Breast epithelium (tissue), 4 donors: ENCODE measurements at regions not wholly inside any gene's neighbourhood (a gene's known extent, or its start where the extent isn't known, plus 50 kb on each side); places are given as distances from the start of the nearest gene placed in this dataset.

Experiments used
- DNase-seq, 2 donors: peaks; one replicate each; pipeline ENCODE4 v3.0.0-alpha.2; 2019; ENCODE audit warnings: low spot score in 2 of 2
- H3K27ac ChIP-seq, 2 donors: fragments of 200-600 bp; sonication (generic) in 1 of 2; one replicate each; pipeline ENCODE4 v1.5.1; 2016 to 2019; ENCODE audit warnings: mild to moderate bottlenecking in 1 of 2
- H3K27me3 ChIP-seq, 2 donors: fragments of 200-600 bp; sonication (generic) in 1 of 2; one replicate each; pipeline versions ENCODE4 v1.5.1 to v1.6.0; 2017 to 2019; ENCODE audit warnings: control low read depth in 1 of 2, mild to moderate bottlenecking in 1 of 2
- H3K36me3 ChIP-seq: fragments of 200-600 bp; one replicate; pipeline ENCODE4 v1.5.1; 2019
- H3K4me1 ChIP-seq, 2 donors: fragments of 200-600 bp; sonication (generic); one replicate each; pipeline ENCODE4 v1.5.1; 2016 to 2019; ENCODE audit warnings: control low read depth in 1 of 2
- H3K4me3 ChIP-seq, 3 donors: fragments of 200-600 bp; sonication (generic); 1 replicate in 2 of 3; 2 replicates in 1 of 3; pipeline ENCODE4 v1.5.1; 2016 to 2019; ENCODE audit warnings: mild to moderate bottlenecking in 3 of 3, moderate library complexity in 2 of 3
- H3K9me3 ChIP-seq, 2 donors: fragments of 200-600 bp; sonication (generic) in 1 of 2; one replicate each; pipeline ENCODE4 v1.5.1; 2016 to 2019; ENCODE audit warnings: control low read depth in 1 of 2
- POLR2A ChIP-seq: fragments of 450-650 bp; IDR thresholded peaks from one replicate; pipeline ENCODE4 v1.6.1; 2016; ENCODE audit warnings: antibody characterized with exemption, mild to moderate bottlenecking, moderate library complexity
- POLR2AphosphoS5 ChIP-seq, 3 donors: sonication (generic); formaldehyde crosslinking; IDR thresholded peaks; one replicate each; pipeline ENCODE4 v1.6.1; 2017; ENCODE audit warnings: antibody characterized with exemption in 3 of 3
- intact Hi-C: fragments of 100-400 bp; cut with DNase I; formaldehyde crosslinking; loops from one replicate; pipeline ENCODE4 v1.15.1; 2023; ENCODE audit warnings: low total_unique reads
- TF ChIP-seq, protein P1 (sequence below), 3 donors: fragments of 450-650 bp; IDR thresholded peaks; one replicate each; pipeline ENCODE4 v1.5.1; 2016 to 2017; ENCODE audit warnings: antibody characterized with exemption in 3 of 3, mild to moderate bottlenecking in 3 of 3, moderate library complexity in 3 of 3

DNA sequence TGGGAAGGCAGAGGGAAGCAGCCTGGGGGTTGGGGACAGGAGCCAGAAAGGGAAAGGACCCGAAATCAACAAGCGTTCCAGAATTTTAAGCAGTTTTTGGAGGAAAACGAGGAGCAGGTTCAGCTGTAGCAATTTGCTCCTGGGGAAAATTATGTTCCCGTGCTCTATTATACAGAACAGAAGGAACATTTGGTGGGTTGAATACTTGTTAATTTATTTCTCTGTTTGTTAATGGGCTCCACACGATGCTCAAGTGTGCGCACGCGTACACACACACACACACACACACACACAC, 149.2 kb upstream of the LINGO1 start:
- DNase-seq, result no peak
- intact Hi-C loops, result loop anchor here (5.0 kb wide), 1 partner anchor 265 kb away; no protein-coding TSS in a partner anchor
- no peak overlapping the region for H3K4me3 ChIP-seq
- peaks cover 0 to 15% of the 10 kb centered on the region in 2 donors for H3K27me3 ChIP-seq
- TF ChIP-seq POLR2A (no peak), POLR2AphosphoS5 (IDR thresholded peaks at IDR 0.05) (no peak)
- TF ChIP-seq, protein P1, sequence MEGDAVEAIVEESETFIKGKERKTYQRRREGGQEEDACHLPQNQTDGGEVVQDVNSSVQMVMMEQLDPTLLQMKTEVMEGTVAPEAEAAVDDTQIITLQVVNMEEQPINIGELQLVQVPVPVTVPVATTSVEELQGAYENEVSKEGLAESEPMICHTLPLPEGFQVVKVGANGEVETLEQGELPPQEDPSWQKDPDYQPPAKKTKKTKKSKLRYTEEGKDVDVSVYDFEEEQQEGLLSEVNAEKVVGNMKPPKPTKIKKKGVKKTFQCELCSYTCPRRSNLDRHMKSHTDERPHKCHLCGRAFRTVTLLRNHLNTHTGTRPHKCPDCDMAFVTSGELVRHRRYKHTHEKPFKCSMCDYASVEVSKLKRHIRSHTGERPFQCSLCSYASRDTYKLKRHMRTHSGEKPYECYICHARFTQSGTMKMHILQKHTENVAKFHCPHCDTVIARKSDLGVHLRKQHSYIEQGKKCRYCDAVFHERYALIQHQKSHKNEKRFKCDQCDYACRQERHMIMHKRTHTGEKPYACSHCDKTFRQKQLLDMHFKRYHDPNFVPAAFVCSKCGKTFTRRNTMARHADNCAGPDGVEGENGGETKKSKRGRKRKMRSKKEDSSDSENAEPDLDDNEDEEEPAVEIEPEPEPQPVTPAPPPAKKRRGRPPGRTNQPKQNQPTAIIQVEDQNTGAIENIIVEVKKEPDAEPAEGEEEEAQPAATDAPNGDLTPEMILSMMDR (IDR thresholded peaks at IDR 0.05), result no peak
- H3K27ac ChIP-seq, result no peak overlapping the region
- H3K4me1 ChIP-seq, result no peaks in the 10 kb centered on the region
- no peaks in the 10 kb centered on the region for H3K36me3 ChIP-seq
- H3K9me3 ChIP-seq, result peaks cover 16 to 17% of the 10 kb centered on the region in 2 donors

DNA sequence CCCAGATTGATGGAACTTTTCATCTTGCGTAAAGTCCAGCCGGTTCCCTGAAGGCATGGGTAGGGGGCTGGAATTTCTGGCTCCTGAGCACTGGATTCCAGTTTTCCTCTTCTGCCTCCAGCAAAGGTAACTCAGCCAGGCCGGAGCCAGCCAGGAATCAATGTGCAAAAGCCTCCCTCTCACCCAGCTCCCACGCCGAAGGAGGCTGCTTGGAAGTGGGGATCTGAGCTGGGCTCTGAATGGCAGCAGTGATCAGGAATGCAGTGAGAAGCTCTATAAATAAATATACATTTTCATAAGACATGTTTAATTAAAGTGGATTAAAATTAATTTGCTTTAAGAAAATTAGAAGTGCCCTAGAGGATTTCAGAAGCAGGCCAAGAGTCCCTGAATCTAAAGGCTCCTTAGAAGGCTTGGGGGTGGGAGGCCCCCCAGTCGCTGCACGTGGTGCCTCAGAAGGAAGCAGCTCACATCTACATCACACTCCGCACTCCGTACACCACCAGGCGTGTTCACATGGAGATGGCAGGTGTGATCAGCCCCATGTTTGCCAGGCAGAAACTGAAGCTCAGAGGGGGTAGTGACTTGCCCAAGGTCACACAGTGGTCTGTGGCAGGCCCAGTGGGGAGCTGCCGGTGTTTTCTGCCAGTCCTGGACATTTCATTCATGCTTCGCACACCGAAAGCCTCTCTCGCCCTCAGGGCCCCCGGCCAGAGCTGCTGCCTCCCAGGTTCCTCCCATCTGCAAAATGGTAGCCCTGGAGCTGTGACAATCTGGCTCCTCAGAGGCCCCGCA, 148.6 kb upstream of the LINGO1 start:
- Histone ChIP-seq H3K36me3 (no peaks in the 10 kb centered on the region), H3K27me3 (peaks cover 0 to 9% of the 10 kb centered on the region in 2 donors), H3K27ac (no peak overlapping the region), H3K4me1 (no peaks in the 10 kb centered on the region), H3K9me3 (peaks cover 16 to 17% of the 10 kb centered on the region in 2 donors), H3K4me3 (no peak overlapping the region)
- no peak for TF ChIP-seq POLR2AphosphoS5 (IDR thresholded peaks at IDR 0.05)
- TF ChIP-seq, protein P1 (IDR thresholded peaks at IDR 0.05), result no peak
- TF ChIP-seq POLR2A, result no peak
- no peak for DNase-seq
- intact Hi-C loops, result loop anchor here (5.0 kb wide), 1 partner anchor 266 kb away; no protein-coding TSS in a partner anchor

DNA sequence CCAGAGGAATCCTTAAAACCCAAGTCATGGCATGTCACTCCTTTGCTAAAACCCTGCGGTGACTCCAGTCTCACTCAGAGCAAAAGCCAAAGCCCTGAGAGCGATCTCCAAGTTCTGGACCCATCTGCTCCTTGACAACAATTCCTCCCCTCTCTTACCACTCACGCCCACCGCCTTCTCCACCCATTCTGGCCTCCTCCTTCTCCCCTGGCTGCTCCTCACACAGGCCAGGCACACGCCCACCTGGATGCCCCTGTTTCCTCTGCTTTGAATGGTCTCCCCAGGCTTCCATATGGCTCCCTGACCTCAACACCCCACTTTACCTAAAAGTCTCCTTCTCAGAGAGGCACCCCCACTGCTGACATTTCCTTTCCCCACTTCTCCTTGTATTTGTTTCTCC, 146.1 kb upstream of the LINGO1 start:
- H3K27me3 ChIP-seq, result no peaks in the 10 kb centered on the region
- no peak for DNase-seq
- no peak overlapping the region for H3K27ac ChIP-seq
- peaks cover 16 to 17% of the 10 kb centered on the region in 2 donors for H3K9me3 ChIP-seq
- H3K4me3 ChIP-seq, result no peak overlapping the region
- TF ChIP-seq, protein P1 (IDR thresholded peaks at IDR 0.05), result no peak
- TF ChIP-seq POLR2AphosphoS5 (IDR thresholded peaks at IDR 0.05) (no peak), POLR2A (no peak)
- intact Hi-C loops, result no loop called here
- H3K4me1 ChIP-seq, result no peaks in the 10 kb centered on the region
- H3K36me3 ChIP-seq, result no peaks in the 10 kb centered on the region

DNA sequence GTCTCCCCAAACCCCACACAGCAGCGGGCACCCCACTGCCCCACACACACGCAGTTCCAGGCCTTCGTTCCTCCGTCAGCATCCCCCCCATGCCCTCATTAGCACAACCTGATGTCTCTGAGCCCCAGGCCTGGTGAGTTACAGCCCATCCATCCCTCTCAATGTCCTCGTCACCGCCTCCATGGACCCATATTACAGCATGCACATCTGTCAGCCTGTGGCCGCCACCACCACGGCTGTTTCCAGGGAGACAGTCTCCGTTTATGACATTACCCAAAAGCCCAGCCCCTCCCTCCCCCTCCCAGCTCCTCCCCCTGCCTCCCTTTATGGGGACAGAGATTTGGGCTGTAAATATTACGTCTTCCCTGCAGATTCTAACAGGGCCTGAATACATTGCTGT, 143.1 kb upstream of the LINGO1 start:
- Histone ChIP-seq H3K36me3 (no peaks in the 10 kb centered on the region), H3K4me3 (no peak overlapping the region), H3K27ac (no peak overlapping the region), H3K27me3 (no peaks in the 10 kb centered on the region), H3K4me1 (no peaks in the 10 kb centered on the region), H3K9me3 (peaks cover 8 to 12% of the 10 kb centered on the region in 2 donors)
- intact Hi-C loops, result no loop called here
- no peak for DNase-seq
- TF ChIP-seq POLR2A (no peak), POLR2AphosphoS5 (IDR thresholded peaks at IDR 0.05) (no peak)
- TF ChIP-seq, protein P1 (IDR thresholded peaks at IDR 0.05), result no peak

DNA sequence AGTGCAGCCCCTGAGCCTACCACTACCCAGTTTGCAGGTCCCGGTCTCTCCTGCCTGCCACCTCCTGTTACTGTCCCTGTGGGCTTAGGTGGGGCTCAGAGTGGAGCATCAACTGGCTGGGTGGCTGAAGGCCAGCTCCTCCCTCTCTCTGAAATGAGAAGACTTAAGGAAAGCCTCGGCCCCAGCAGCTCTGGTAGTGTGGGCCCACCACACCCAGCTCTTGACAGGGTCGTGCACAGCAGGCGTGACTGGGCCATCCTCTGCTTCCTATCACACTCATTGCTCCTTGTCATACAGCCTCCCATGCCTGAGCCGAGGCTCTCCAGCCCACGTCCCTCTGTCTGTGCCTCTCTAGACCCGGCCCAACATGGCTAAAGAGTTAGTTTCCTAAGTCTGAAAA, 142.7 kb upstream of the LINGO1 start:
- Histone ChIP-seq H3K27ac (no peak overlapping the region), H3K27me3 (no peaks in the 10 kb centered on the region), H3K4me3 (no peak overlapping the region), H3K4me1 (no peaks in the 10 kb centered on the region), H3K36me3 (no peaks in the 10 kb centered on the region), H3K9me3 (peaks cover 8% of the 10 kb centered on the region in 2 donors)
- intact Hi-C loops, result no loop called here
- no peak for DNase-seq
- no peak for TF ChIP-seq POLR2A
- TF ChIP-seq, protein P1 (IDR thresholded peaks at IDR 0.05), result no peak
- TF ChIP-seq POLR2AphosphoS5 (IDR thresholded peaks at IDR 0.05), result no peak
